Sigmoid colon (tissue), 6 donors: ENCODE measurements at regions not wholly inside any gene's neighbourhood (a gene's known extent, or its start where the extent isn't known, plus 50 kb on each side); places are given as distances from the start of the nearest gene placed in this dataset.

Experiments
- DNase-seq: peaks from one replicate; pipeline ENCODE4 v3.0.0-alpha.2; 2019
- H3K27ac ChIP-seq, 4 donors: fragments of 200-600 bp; sonication (generic); one replicate each; pipeline ENCODE4 v1.5.1; 2016 to 2019; ENCODE audit warnings: mild to moderate bottlenecking in 1 of 4
- H3K27me3 ChIP-seq, 3 donors: fragments of 200-600 bp; sonication (generic); one replicate each; pipeline ENCODE4 v1.5.1; 2019; ENCODE audit warnings: mild to moderate bottlenecking in 1 of 3
- H3K36me3 ChIP-seq, 4 donors: fragments of 200-600 bp; sonication (generic); one replicate each; pipeline ENCODE4 v1.5.1; 2016 to 2019
- H3K4me1 ChIP-seq, 4 donors: fragments of 200-600 bp; sonication (generic); one replicate each; pipeline ENCODE4 v1.5.1; 2017 to 2019
- H3K4me3 ChIP-seq, 4 donors: fragments of 200-600 bp; sonication (generic); one replicate each; pipeline ENCODE4 v1.5.1; 2017 to 2019; ENCODE audit warnings: mild to moderate bottlenecking in 2 of 4, moderate library complexity in 1 of 4
- H3K9me3 ChIP-seq, 4 donors: fragments of 200-600 bp in 3 of 4; sonication (generic) in 3 of 4; one replicate each; pipeline versions ENCODE4 v1.5.1 to v1.6.1; 2013 to 2019
- EP300 ChIP-seq, 4 donors: sonication (generic); formaldehyde crosslinking; IDR thresholded peaks; one replicate each; pipeline ENCODE4 v1.6.1; 2017; ENCODE audit warnings: antibody characterized with exemption in 4 of 4
- POLR2A ChIP-seq, 2 donors: fragments of 450-650 bp; IDR thresholded peaks; one replicate each; pipeline ENCODE4 v1.6.1; 2016; ENCODE audit warnings: antibody characterized with exemption in 2 of 2, mild to moderate bottlenecking in 2 of 2, moderate library complexity in 2 of 2
- POLR2AphosphoS5 ChIP-seq, 4 donors: sonication (generic); formaldehyde crosslinking; IDR thresholded peaks; one replicate each; pipeline ENCODE4 v1.6.1; 2017; ENCODE audit warnings: antibody characterized with exemption in 4 of 4
- WGBS, 2 donors: extraction: QIAGEN DNeasy Blood & Tissue Kit; methylation state at CpG; one replicate each; pipeline ENCODE4 v1.1.7; 2013; 5-methylcytosine and 5-hydroxymethylcytosine counted together
- intact Hi-C: fragments of 100-400 bp; cut with DNase I; formaldehyde crosslinking; loops from one replicate; pipeline ENCODE4 v1.15.1; 2023
- TF ChIP-seq, protein P1 (sequence below), 4 experiments: fragments of 450-650 bp in 3 of 4; fragments of 200-600 bp in 1 of 4; IDR thresholded peaks; one replicate each; pipeline ENCODE4 v1.5.1; 2016 to 2019; ENCODE audit warnings: antibody characterized with exemption in 4 of 4, mild to moderate bottlenecking in 3 of 4, moderate library complexity in 2 of 4
- donor health status: healthy with polysubstance abuse.
- donor health status: healthy.

DNA sequence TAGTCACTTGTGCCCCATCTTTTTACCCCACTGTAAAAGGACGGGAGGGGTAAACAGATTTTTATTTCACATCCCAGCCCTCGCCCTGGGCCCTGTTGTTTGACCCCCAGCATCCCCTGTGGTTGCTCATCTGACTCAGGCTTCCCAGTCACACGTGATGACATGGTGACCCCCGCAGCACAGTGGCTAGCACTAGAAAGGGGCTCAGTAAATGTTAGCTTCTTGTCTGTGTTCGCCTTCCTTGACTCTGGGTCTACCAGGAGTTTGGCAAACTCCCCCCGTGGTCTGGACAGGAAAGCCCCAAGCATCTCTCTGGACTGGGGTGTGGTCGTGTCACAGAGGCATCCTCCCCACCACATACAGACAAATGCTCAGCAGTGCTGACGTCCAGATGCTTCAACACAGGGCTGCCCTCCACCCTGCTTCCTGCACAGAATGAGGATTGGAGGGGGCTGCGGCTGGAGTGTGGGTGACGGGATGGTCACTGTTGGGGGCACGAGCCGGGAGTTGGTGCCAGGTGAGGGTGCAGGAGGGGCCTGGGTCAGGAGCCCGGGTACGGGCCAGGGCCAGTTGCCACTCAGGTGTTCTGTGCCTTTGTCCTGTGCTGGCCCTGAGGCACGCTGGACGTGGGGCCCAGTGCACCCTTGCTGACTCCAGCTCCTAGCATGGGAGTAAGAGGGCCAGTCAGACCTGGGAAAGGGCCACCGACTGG lies 69.1 kb downstream of the METRNL start:
- peaks cover 0 to 13% (median 12%) of the 10 kb centered on the region in 4 donors for H3K4me1 ChIP-seq
- WGBS, 2 donors: 83 to 87% methylated on average over 17 of the region's 17 CpGs

DNA sequence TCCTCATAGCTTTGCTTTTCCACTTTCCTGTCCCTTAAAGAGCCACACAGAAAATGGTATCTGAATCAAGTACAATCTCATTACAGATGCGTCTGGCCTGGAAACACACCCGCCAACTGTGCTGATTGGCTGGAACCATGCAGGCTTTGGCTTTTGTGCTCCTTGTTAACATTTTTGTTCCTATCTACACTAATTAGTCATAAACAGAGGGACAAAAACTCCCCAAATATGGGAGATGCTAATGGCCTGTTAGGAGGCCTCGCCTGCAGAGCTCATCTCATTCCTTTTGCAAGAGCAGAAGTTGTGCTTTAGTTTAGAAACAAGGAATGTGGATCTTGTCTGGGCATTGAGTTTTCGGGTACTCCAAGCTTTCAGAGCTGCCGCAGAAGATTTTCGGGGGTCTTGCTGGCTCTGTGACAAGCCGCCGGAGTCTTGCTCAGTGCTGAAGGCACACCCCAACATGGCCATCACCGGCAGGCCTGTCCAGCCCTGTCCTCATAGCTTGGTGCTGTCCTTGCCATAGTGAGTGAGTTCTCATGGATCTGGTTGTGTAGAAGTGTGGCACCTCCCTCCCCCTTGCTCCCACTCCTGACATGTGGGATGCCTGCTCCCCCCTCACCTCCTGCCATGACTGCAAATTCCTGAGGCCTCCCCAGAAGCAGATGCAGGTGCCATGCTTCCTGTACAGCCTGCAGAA lies 69.8 kb downstream of the METRNL start:
- no peak overlapping the region for H3K4me3 ChIP-seq
- peak; percentile 22 for DNase-seq
- peaks cover 0 to 13% (median 12%) of the 10 kb centered on the region in 4 donors for H3K4me1 ChIP-seq
- no peaks in the 10 kb centered on the region for H3K36me3 ChIP-seq
- H3K27ac ChIP-seq: no peak overlapping the region
- 89 to 90% methylated on average over 9 of the region's 9 CpGs for WGBS, 2 donors
- intact Hi-C loops: no loop called here
- H3K27me3 ChIP-seq: peaks cover 0 to 2% (median 0%) of the 10 kb centered on the region in 3 donors
- TF ChIP-seq POLR2AphosphoS5 (IDR thresholded peaks at IDR 0.05) (no peak), EP300 (IDR thresholded peaks at IDR 0.05) (no peak), POLR2A (IDR thresholded peaks at IDR 0.05) (no peak)
- TF ChIP-seq, protein P1, sequence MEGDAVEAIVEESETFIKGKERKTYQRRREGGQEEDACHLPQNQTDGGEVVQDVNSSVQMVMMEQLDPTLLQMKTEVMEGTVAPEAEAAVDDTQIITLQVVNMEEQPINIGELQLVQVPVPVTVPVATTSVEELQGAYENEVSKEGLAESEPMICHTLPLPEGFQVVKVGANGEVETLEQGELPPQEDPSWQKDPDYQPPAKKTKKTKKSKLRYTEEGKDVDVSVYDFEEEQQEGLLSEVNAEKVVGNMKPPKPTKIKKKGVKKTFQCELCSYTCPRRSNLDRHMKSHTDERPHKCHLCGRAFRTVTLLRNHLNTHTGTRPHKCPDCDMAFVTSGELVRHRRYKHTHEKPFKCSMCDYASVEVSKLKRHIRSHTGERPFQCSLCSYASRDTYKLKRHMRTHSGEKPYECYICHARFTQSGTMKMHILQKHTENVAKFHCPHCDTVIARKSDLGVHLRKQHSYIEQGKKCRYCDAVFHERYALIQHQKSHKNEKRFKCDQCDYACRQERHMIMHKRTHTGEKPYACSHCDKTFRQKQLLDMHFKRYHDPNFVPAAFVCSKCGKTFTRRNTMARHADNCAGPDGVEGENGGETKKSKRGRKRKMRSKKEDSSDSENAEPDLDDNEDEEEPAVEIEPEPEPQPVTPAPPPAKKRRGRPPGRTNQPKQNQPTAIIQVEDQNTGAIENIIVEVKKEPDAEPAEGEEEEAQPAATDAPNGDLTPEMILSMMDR (IDR thresholded peaks at IDR 0.05): no peak
- H3K9me3 ChIP-seq: no peaks in the 10 kb centered on the region

More for the DNA sequence above, 69.1 kb downstream of the METRNL start:
- H3K27ac ChIP-seq: no peak overlapping the region
- peaks cover 0 to 2% (median 0%) of the 10 kb centered on the region in 3 donors for H3K27me3 ChIP-seq
- TF ChIP-seq POLR2A (IDR thresholded peaks at IDR 0.05) (no peak), EP300 (IDR thresholded peaks at IDR 0.05) (no peak), POLR2AphosphoS5 (IDR thresholded peaks at IDR 0.05) (no peak)
- TF ChIP-seq, protein P1 (IDR thresholded peaks at IDR 0.05): no peak
- H3K9me3 ChIP-seq: no peaks in the 10 kb centered on the region
- intact Hi-C loops: no loop called here
- H3K4me3 ChIP-seq: no peak overlapping the region
- DNase-seq: peak; percentile 53
- H3K36me3 ChIP-seq: no peaks in the 10 kb centered on the region

DNA sequence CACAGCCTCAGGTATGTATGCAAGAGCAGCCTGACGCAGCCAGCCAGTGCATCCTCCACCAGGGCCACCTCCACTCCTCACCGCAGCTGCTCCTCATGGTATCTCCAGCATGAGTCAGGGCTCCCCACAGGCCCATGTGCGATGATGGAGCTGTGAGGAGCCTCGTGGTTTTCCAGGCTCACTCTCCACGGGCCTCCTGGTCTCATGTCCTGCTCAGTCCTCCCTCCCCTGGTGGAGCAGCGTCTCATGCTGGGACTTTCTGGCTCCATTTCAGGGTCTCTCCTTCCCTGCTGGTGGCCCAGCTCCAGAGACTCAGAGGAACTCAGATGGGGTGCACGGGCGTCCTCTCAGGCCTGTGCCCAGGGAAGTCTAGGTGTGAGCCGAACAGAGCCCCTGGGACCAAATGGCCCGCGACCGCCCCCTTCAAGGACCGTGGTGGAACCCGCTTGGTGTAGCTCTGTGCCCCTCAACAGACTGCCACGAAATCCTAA lies 70.4 kb downstream of the METRNL start:
- DNase-seq: peak; percentile 57
- 86 to 88% methylated on average over 15 of the region's 15 CpGs for WGBS, 2 donors
- no peak for TF ChIP-seq POLR2A (IDR thresholded peaks at IDR 0.05)
- no peak for TF ChIP-seq EP300 (IDR thresholded peaks at IDR 0.05)
- TF ChIP-seq, protein P1 (IDR thresholded peaks at IDR 0.05): no peak
- TF ChIP-seq POLR2AphosphoS5 (IDR thresholded peaks at IDR 0.05): no peak
- no peaks in the 10 kb centered on the region for H3K36me3 ChIP-seq
- peaks cover 0 to 13% (median 12%) of the 10 kb centered on the region in 4 donors for H3K4me1 ChIP-seq
- no peak overlapping the region for H3K27ac ChIP-seq
- no peaks in the 10 kb centered on the region for H3K9me3 ChIP-seq
- peaks cover 0 to 2% (median 0%) of the 10 kb centered on the region in 3 donors for H3K27me3 ChIP-seq
- intact Hi-C loops: no loop called here
- no peak overlapping the region for H3K4me3 ChIP-seq

DNA sequence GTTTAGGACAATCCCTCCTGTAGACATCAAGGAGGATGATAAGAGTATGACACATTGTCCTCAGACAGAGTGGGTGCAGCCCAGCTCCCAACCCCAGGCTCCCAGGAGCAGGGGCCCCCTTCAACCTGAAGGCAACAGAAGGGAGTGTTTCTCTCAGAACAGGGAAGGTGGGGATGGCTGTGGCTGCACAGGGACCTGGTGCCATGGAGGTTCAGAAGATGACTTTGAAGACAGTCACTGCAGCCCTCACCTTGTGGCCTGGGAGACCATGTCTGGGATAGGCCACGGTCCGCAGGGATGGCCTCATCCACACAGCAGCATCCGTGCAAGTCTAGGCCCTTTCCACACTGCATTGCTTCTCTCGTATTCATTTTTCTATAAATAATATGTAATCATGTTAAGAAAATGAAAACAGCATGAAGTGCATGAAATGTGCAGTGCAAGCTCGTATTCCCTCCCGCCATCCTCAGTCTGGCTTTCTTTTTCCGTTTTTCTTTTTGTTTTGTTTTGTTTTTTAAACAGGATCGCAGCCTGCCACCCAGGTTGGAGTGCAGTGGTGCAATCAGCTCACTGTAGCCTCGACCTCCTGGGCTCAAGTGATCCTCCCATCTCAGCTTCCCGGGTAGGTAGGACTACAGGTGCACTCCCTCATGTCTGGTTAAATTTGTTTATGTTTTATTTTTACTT lies 71.1 kb downstream of the METRNL start:
- Histone ChIP-seq H3K27ac (no peak overlapping the region), H3K9me3 (no peaks in the 10 kb centered on the region), H3K4me1 (peaks cover 0 to 13% (median 12%) of the 10 kb centered on the region in 4 donors), H3K4me3 (no peak overlapping the region), H3K27me3 (peaks cover 0 to 2% (median 0%) of the 10 kb centered on the region in 3 donors), H3K36me3 (no peaks in the 10 kb centered on the region)
- 76 to 80% methylated on average over 10 of the region's 10 CpGs for WGBS, 2 donors
- DNase-seq: no peak
- no peak for TF ChIP-seq POLR2A (IDR thresholded peaks at IDR 0.05)
- no peak for TF ChIP-seq POLR2AphosphoS5 (IDR thresholded peaks at IDR 0.05)
- TF ChIP-seq, protein P1 (IDR thresholded peaks at IDR 0.05): no peak
- no peak for TF ChIP-seq EP300 (IDR thresholded peaks at IDR 0.05)
- intact Hi-C loops: no loop called here
